ENCODE measurements at regions not wholly inside any gene's neighbourhood (a gene's known extent, or its start where the extent isn't known, plus 50 kb on each side); places are given as distances from the start of the nearest gene placed in this dataset.
A peak's percentile ranks its signal among the peaks of the same experiment; 100 is the strongest.

GRCh38 chr13:44807449-44808034 is 181.7 kb downstream of the NUFIP1 start:
- DNase-seq (ENCODE audit: extremely low read depth, low read depth), result no peak
- no peak for TF ChIP-seq CTCF (IDR thresholded peaks at IDR 0.05; ENCODE audit: low read depth, low read length, missing control alignments)
- no peak overlapping the region for H3K4me3 ChIP-seq (replicated peaks; ENCODE audit: low read depth, low read length)

GRCh38 chr13:44806826-44807225 is 182.4 kb downstream of the NUFIP1 start:
- no peak for DNase-seq (ENCODE audit: extremely low read depth, low read depth)
- TF ChIP-seq CTCF (IDR thresholded peaks at IDR 0.05; ENCODE audit: low read depth, low read length, missing control alignments), result no peak
- no peak overlapping the region for H3K4me3 ChIP-seq (replicated peaks; ENCODE audit: low read depth, low read length)

- no peak for TF ChIP-seq CTCF (IDR thresholded peaks at IDR 0.05; ENCODE audit: low read depth, low read length, missing control alignments)
- no peak for DNase-seq (ENCODE audit: extremely low read depth, low read depth)
- H3K4me3 ChIP-seq (replicated peaks; ENCODE audit: low read depth, low read length), result no peak overlapping the region
Measured at GRCh38 chr13:44805585-44805984, 183.7 kb downstream of the NUFIP1 start.

- no peak for DNase-seq (ENCODE audit: extremely low read depth, low read depth)
- TF ChIP-seq CTCF (IDR thresholded peaks at IDR 0.05; ENCODE audit: low read depth, low read length, missing control alignments), result no peak
Measured at GRCh38 chr13:44803390-44803789, 185.9 kb downstream of the NUFIP1 start.

GRCh38 chr13:44802491-44802890 is 186.8 kb downstream of the NUFIP1 start:
- DNase-seq (ENCODE audit: extremely low read depth, low read depth), result no peak
- no peak for TF ChIP-seq CTCF (IDR thresholded peaks at IDR 0.05; ENCODE audit: low read depth, low read length, missing control alignments)
- H3K4me3 ChIP-seq (replicated peaks; ENCODE audit: low read depth, low read length), result no peak overlapping the region

More at GRCh38 chr13:44803390-44803789, 185.9 kb downstream of the NUFIP1 start:
- no peak overlapping the region for H3K4me3 ChIP-seq (replicated peaks; ENCODE audit: low read depth, low read length)

GRCh38 chr13:44801990-44802389 is 187.3 kb downstream of the NUFIP1 start:
- peak; percentile 82 for DNase-seq (ENCODE audit: extremely low read depth, low read depth)

More at GRCh38 chr13:44801990-44802389, 187.3 kb downstream of the NUFIP1 start:
- H3K4me3 ChIP-seq (replicated peaks; ENCODE audit: low read depth, low read length), result no peak overlapping the region
- TF ChIP-seq CTCF (IDR thresholded peaks at IDR 0.05; ENCODE audit: low read depth, low read length, missing control alignments), result no peak
